Dermis blood vessel endothelial cell (primary cell): ENCODE measurements at regions not wholly inside any gene's neighbourhood (a gene's known extent, or its start where the extent isn't known, plus 50 kb on each side); places are given as distances from the start of the nearest gene placed in this dataset.
"Not testable (repeated sequence)": the region's sequence is repeated elsewhere in the genome, so short reads cannot be mapped to it uniquely, and the experiment has no call there.

Experiments used
- DNase-seq: peaks from one replicate; pipeline ENCODE4 v3.0.0; 2010

DNA sequence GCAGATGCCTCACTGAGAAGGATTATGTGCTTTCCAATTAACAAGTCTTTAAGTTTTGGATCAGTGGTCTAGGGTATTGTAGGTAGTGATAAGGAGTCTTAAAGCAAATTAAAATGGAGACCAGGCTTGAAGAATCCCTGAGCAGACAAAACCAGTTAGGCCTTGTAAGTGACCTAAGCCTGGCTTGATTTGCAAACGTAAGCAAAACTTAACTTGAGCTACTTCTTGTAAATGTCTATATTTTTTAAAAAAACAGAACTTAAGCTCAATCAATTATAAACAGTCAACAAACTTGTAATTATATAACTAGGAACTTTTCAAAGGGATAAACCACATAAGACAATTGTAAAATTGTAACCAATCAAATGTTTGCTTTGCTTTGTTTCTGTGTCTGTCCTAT lies 72.7 kb upstream of the NALF2 start:
- DNase-seq: no peak

DNA sequence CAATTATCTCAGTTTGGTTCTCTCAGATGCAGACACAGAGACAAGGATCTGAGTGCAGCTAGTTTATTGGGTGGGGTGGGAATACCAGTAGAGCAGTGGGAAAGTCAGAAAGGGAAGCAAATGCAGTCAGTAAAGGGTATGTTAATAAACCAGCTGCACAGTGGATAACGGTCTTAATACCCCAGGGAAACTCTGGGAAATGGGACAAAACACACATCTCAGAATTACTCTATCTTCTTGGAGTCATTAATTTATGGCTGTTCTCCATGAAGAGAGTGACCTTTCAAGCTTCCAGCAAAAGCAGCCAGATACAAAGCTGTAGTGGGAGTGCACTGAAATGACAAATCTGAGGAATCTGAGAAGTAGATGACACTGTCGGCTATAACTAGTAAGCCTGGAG lies 73.3 kb upstream of the NALF2 start:
- no peak for DNase-seq

DNA sequence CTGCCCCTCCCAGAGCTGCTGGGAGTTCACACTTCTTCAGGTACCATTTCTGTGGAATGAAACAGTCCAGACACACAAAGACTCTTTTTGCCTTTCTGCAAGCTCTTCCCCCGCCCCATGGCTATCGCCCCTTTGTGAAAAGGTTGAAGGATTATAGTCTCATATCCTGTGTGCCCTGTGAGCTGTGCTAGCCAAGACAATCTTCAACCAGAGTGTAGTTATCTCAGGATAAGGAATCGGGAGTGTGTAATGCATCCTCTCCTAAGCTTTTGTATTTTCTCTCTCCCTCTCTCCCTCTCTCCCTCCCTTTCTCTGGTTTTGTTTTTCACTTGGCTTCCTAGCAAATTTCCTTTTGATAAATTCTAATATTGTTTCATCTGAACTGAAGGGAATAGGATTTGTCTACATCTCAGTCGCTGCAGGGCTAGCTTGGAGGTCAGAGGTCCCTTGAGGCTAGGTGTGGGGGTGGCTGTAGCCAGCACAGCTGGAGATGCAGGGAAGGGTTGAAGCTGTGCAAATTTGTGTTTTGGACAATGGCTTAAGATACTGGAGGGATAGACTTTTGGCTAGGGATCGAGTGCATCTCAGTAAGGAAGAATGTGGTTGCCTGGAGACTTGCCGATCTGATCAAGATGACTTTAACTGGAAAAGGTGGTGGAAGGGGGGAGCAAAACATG lies 74.6 kb upstream of the NALF2 start:
- no peak for DNase-seq

DNA sequence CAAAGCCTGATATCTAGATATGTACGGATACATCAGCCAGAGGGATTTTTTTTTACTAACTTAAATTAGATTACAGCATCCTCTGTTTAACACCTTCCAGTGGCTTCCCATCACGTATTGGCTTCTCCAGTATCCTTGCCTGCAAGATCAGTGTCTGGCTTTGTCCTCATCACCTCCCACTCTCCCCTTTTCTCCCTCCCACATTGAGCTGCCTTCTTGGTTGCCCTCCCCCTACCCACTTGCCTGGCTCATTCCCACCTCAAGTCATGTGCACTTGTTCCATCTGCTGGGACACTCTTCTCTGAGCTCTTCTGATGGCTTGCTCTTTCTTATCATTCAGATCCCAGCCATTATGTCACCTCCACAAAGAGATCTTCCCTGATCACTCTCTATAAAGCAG lies 75.9 kb upstream of the NALF2 start:
- DNase-seq: no peak

DNA sequence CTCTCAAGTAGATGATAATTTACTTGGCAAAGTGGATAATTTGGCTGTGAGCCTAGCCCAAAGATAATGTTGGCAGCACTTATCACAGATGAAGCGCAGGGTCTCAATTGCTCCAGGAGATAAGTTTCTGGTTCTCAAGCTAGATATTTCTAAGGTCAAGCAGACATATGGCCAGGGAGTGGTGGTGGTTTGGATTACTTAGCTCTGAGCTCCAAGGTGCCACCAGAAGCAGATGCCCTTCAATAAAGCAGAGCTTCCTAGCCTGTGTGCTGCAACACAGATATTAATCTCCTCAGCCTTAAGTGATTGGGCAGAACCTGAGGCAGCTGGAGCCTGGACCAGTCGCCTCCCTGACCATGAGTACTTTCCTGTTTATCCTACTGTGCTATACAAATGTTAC lies 79.2 kb upstream of the NALF2 start:
- no peak for DNase-seq

DNA sequence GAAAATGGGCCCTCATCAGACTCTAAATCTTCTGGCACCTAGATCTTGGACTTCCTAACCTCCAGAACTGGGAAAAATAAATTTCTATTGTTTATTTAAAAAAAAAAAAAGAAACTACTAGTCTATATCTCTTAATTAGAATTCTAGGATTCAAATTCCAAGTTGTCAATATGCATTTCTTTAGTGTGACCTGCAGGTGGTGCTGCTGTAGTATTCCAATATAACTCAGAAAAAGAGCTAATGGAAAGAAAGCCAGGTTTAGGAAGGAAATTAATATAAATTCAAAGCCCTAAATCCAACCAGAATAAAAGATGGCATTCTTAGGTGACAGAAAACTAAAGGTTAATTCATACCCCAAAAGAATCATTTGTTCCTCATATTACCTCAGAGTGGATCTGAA lies 80.0 kb upstream of the NALF2 start:
- DNase-seq: peak; percentile 27

DNA sequence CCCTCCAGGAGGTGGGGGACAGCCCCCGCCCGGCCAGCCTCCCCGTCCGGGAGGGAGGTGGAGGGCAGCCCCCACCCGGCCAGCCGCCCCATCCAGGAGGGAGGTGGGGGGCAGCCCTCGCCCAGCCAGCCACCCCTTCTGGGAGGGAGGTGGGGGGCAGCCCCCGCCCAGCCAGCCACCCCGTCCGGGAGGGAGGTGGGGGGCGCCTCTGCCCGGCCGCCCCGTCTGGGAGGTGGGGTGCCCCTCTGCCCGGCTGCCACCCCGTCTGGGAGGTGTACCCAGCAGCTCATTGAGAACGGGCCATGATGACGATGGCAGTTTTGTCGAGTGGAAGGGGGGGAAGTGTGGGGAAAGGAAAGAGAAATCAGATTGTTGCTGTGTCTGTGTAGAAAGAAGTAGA lies 81.9 kb upstream of the NALF2 start:
- DNase-seq: not testable (repeated sequence)

DNA sequence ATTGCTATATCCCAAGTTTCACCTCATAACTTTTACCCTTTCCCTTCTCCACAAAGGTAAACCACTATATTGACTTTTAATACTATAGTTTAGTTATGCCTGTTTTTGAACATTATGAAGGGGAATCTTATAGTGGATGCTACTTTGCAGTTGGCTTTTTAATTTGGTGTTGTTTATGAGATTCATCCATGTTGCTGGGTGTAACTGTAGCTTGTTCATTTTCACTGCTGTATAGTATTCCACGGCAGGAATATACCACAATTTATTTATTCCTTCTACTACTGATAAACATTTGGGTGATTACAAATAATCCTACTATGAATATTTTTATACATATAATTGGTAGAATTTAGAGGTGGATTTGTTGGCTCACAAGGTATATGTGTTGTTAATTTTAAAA lies 88.4 kb upstream of the NALF2 start:
- DNase-seq: no peak

DNA sequence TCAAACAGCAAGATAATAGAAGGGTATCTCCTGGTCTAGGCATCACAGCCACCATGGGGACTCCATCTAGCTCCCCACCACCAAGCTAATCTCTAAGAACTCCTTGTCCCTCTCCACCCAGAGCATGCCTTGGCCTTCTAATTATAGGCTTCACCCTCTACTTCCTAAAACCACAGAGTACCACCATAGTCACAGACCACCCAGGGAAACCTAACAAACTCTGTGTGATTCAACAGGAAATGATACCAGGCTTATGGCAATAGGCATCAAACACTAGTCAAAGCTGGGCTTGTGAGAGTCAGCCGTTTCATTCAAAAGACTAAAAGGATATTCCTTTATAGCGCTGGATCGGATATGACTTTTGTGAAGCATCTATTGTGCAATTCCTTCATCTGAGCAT lies 91.5 kb upstream of the NALF2 start:
- no peak for DNase-seq

DNA sequence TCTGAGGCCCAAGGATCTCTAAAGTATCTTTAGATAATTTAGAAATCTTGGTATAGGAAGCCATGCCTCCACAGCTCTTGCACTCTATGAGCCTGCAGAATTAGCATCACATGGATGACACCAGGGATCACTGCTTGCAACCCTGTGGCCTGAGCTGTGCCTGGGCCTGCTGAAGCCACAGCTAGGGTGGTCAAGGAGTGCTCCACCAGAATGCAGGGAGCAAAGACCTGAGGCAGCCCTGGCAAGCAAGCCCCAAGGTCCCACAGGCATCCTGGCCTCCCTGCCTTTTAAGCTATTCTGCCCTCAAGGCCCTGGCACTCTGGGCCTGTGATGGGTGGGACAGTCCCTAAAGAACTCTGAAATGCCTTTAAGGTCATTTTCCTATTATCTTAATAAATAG lies 105.2 kb upstream of the NALF2 start:
- DNase-seq: no peak

DNA sequence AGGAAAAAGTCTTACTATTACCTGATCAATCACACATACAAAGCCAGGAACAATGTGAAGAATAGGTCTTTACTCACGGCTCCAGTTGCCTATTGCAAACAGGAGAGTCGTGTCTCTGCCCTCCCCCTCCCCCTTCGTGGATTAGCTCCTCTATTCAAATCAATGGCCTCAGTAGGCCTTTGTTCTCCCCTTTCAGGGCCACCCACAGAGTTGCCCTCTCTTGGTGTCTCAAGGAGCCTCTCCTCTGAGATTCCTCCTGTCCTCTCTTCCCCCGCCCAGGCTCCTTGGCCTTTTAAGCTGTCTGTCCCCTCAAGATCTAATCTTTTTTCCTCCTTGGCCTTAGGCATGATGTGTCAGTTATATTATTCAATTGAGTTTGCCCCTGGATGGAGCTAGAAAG lies 107.2 kb upstream of the NALF2 start:
- no peak for DNase-seq

DNA sequence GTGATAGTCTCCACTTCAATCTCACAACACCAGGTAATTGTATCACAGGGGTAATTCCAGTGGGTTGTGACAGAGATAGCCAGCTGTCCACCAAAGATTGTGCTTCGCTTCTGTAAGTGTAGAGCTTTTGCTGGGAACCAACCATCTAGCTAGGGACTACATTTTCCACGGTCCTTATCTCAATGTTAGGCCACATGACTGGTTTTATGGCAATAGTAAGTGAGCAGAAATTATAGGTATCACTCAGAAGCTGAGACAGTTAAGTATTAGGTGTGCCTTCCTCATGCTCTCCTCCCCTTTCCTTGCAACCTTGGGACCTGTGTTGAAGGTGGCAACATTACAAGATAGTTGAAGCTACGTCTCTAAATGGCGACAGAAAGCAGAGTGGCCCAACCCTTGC lies 108.8 kb upstream of the NALF2 start:
- DNase-seq: no peak

DNA sequence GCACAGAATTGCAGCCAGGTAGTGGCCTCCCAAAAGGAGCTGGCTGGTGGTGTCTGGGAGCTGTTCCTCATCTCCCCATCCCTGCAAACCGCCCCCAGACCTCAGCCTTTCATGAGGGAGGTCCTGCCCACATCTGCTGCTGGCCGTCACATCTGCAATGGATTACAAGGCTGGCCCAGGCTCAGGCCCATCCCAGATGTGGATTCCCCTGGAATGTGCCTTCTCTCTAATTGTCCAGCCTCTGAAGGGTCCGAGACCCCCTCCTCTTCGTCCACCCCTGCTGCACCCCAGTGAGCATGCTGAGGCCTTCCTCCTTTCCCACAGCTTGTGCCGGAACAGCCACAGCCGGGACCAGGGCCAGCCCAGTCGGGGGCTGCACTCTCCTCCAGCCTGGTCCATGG lies 115.0 kb upstream of the NALF2 start:
- DNase-seq: no peak

DNA sequence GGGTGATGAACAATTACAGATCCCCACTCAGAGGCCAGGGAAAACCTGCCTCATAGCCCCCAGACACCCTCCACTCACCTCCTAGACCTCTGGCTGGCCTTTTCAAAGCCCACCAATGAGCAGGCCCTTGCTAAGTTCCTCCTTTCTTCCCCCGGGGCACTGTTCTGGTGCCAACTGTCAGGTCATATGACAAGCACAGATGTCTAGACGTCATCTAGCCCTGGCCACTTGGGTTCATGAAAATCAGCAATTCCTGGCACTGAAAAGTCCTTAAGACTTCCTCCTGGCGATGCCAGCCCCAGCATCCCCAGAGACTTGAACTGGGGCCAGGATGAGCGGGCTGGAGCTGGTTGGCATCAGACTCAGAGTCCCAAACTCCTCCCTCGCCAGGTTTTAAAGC lies 115.6 kb upstream of the NALF2 start:
- DNase-seq: no peak

DNA sequence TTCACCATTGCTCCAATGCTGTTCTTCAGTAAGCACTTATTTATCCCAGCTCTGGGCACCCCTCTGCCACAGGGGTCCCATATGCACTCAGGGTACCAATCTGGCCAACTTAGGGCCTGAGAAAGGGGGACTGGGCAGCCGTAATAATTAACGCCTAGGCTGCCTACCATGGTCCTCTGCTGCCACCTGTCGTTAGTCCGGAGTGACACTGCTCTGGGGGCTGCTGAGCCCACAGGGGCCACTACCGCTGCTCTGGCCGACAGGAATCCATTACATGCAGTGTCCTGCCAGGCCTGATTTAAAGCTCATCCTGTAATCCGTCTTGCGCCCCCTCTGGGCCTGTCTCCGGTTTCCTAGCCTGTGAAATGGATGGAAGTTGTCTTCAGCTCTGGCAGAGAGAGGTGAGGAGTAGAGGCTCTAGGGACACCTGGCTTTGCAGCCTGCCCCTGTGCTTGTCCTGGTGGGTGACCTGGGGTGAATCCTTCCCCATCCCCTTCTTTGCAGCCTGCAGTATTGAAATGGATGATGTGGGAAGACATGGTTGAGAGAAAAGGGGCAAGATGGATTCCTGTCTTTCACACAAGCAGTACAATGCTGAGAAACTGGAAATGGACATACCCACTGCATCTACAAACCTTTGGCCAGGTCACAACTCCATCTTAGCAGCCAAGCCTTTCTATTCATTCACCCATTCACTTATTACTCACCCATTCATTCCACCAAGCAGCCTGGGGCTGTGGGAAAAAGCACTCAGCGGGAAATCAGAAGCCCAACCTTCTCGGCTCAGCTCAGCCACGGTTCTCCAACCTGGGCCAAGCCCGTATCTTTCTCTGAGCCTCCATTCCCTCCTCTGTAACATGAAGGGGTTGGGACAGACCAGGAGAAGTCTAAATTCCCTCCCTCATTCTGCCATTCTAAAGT lies 116.3 kb upstream of the NALF2 start:
- peak; percentile 56 for DNase-seq

DNA sequence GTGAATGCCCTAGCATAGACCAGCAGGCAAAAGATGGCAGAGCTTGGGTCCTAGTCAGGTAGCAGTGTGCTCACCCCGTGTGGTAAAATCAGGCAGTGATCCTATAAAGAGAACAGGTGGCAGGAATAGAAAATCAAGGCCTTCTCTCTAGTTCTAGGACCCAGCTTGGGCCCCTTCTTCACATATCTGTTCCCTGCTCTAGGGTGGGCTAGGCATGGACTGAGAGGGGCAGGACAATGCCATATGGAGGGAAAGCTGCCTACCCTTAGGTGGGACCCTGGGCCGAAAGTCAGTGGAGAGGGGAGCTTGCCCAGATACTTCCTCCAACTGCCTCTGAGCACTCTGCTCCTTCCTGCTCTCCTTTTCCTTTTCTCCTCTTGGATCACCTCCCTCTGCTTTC lies 117.4 kb upstream of the NALF2 start:
- DNase-seq: no peak

DNA sequence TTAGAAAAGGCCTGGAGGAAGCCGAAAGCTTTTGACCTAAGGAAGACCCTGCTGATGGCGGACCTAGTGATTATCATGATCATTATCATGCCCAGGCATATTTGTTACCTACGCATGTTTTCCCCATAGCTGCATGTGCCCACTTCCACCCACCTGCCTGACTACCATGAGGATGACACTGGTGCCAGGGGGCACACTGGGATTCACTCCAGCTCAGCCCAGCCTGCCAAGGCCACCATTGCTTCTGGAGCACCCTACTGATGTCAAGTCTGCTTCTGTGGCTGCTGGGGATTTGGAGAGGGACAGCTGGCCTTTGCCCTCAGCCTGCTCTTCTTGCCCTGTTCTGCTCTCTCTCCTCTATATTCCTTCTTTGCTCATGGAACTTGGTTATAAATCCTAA lies 124.7 kb upstream of the NALF2 start:
- no peak for DNase-seq

DNA sequence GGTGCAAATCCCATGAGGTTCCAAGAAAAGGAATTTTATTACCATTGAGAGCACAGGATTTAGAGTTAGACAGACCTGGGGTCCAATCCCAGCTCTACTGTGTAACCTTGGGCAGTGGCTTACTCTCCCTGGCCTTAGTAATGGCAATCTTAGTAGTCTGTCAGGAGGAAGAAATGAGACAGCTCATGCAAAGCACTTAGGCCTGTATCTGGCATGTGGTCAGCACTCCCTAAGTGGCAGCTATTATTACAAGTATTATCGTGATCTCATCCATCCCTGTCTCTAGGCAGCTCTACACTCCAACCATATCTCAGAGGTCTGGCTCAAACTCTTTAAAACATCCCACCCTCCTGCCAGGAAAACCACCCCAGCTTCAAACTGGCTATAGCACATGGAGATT lies 129.6 kb upstream of the NALF2 start:
- DNase-seq: no peak

DNA sequence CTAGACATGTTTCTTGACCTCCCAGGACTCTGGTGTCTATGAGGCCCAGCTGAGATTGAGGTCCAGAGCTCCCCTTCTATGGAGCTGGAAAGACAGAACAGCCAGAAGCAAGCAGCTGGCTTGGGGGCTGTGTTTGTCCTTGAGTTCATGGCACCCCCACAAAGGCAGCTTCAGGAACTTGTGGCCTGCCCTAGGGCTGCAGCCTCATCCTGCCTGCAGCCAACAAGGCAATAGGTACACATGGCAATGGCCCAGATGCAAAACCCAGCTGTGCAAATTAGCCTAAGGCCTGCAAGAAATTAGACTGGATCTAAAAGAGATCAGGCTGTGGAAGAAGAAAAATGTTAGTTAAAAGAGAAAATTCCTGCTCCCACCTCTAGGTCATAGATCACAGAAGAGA lies 131.7 kb upstream of the NALF2 start:
- no peak for DNase-seq

DNA sequence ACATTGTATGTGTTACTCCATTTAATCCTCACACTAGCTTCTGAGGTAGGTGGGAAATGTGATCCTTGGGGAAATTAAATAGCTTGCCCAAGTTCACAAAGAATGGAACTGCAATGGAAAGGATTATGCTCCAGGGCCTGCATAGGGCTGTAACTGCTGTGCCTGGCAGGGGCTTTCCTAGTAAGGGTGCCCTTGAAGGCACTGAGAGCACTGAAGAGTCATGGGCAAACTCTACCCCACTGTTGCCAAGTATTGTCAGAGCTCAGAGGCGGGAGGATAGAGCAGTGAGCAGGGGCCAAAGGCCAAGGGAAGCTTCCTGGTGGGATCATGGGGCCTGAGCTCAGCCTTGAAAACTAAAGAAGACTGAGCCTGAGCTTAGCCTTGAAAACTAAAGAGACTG lies 133.0 kb upstream of the NALF2 start:
- DNase-seq: no peak

DNA sequence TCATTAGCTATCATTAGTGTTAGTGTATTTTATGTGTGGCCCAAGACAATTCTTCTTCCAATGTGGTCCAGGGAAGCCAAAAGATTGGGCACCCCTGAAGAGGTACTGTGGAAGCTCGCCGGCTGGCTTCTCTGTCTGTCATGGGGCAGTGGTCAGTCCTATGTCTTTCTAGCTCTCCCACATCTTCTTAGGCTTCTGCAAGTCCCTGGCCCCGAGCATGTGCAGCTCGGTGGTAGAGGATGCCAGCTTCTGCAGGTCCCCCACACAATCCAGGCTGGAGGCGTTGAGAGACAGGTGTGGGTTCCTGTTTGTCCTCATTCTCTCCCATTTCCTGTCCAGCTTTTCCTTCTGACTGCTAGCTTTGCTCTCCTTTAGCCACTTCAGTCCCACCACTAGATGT lies 134.1 kb upstream of the NALF2 start:
- no peak for DNase-seq

DNA sequence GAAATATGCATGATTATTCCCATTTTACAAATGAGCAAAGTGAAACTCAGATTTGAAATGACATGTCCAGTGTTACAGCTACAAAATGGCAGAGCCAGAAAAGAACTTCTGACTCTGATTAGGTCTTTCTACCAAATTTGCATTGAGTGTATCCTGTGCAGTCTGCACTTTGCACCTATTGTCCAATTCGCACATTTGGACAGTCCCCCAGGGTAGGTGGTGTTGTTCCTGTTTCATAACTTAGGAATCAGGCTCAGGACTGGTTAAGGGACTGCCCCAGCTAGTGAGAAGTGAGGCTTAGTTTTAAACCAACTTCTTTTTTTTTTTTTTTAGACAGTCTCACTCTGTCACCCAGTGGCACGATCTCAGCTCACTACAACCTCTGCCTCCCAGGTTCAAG lies 137.9 kb upstream of the NALF2 start:
- no peak for DNase-seq

DNA sequence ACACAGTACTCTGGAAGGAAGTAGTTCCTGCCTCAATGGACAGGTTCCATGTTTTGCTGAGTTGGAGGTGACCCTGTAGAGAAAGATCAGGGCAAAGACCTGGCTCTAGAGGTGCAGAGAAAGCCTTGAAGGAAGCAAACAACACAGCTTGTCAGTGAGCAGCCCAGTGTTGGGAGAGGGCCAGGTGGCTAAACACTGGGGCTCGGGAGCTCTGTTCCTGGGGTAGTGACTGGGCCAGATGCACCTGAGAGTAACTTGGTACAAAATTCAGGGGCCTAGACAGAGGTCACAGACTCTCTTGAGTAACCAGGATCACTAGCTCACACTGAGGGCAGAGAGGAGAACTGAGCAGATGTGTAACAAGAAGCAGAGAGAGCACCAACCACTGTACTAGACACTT lies 138.4 kb upstream of the NALF2 start:
- no peak for DNase-seq

DNA sequence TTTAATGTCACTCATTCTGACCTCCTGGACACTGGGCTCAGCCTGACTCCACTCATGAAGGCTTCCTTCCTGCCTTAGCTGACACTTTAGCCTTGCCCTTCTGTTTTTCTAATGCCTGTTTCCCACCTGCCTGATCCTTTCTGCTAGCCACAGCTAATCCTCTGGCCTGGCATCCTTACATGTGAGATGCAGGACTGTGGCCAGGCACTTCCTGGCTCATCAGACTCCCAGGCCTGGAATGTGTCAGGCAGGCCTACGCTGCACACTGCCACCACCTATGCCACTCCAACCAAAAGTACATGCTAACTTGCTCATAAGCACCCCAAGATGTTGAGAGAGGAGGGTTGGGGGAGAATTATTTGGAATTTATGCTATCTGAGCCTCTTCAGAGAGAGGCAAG lies 138.8 kb upstream of the NALF2 start:
- no peak for DNase-seq

DNA sequence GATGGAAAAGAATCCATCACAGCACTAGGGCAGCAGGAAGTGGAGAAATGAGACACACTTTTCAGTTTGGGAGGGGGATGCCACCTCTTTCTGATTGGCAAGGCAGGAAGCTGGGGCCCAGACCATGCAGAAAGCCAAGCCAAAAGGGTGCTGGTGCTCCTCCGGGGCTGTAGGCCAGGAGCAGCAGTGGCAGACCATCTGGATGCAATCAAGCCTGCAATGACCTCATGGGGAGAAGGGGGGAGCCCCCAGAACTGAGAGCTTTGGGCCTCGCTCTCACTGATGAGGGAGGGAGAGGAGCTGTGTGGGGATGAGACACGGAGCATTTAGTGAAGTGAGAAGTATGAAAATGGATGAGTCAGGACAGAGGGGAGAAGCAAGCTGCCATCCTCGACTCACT lies 141.3 kb upstream of the NALF2 start:
- no peak for DNase-seq
